ENCODE measurements at regions not wholly inside any gene's neighbourhood (a gene's known extent, or its start where the extent isn't known, plus 50 kb on each side); places are given as distances from the start of the nearest gene placed in this dataset.
"Not testable (repeated sequence)": the region's sequence is repeated elsewhere in the genome, so short reads cannot be mapped to it uniquely, and the experiment has no call there.

GRCh38 chr2:12017499-12018157 is 271.2 kb downstream of the LPIN1 start:
- TF ChIP-seq EP300 (IDR thresholded peaks at IDR 0.05) (no peak), CTCF (IDR thresholded peaks at IDR 0.05) (no peak), POLR2AphosphoS5 (IDR thresholded peaks at IDR 0.05) (no peak), POLR2A (IDR thresholded peaks at IDR 0.05) (no peak)
- intact Hi-C loops (cut with DNase I), result no loop called here
- Histone ChIP-seq H3K27me3 (no peaks in the 10 kb centered on the region), H3K9me3 (peaks cover 0 to 8% (median 1%) of the 10 kb centered on the region in 4 donors), H3K4me1 (peaks cover 0 to 11% (median 0%) of the 10 kb centered on the region in 4 donors), H3K27ac (no peak overlapping the region), H3K36me3 (no peaks in the 10 kb centered on the region), H3K4me3 (no peak overlapping the region)
- WGBS, 2 donors, result 46 to 66% methylated on average over 11 of the region's 11 CpGs
- no peak for DNase-seq

- H3K4me3 ChIP-seq; H3K9me3 ChIP-seq; H3K27me3 ChIP-seq; H3K36me3 ChIP-seq; DNase-seq; H3K27ac ChIP-seq; intact Hi-C loops (cut with DNase I): not testable (repeated sequence)
- peaks cover 0 to 11% (median 1%) of the 10 kb centered on the region in 4 donors for H3K4me1 ChIP-seq
- WGBS, 2 donors, result 57 to 66% methylated on average over 5 of the region's 5 CpGs
Measured at GRCh38 chr2:12018726-12019125, 272.3 kb downstream of the LPIN1 start.

- TF ChIP-seq POLR2AphosphoS5 (IDR thresholded peaks at IDR 0.05) (no peak), EP300 (IDR thresholded peaks at IDR 0.05) (no peak), POLR2A (IDR thresholded peaks at IDR 0.05) (no peak), CTCF (IDR thresholded peaks at IDR 0.05) (no peak)
- intact Hi-C loops (cut with DNase I), result no loop called here
- H3K36me3 ChIP-seq, result no peaks in the 10 kb centered on the region
- no peak overlapping the region for H3K4me3 ChIP-seq
- 92 to 97% methylated on average over 3 of the region's 3 CpGs for WGBS, 2 donors
- no peaks in the 10 kb centered on the region for H3K27me3 ChIP-seq
- H3K4me1 ChIP-seq, result peaks cover 0 to 11% (median 4%) of the 10 kb centered on the region in 4 donors
- peaks cover 0 to 8% (median 1%) of the 10 kb centered on the region in 4 donors for H3K9me3 ChIP-seq
- no peak overlapping the region for H3K27ac ChIP-seq
- no peak for DNase-seq
Measured at GRCh38 chr2:12020833-12021469, 274.5 kb downstream of the LPIN1 start.

GRCh38 chr2:12024197-12024907 is 277.9 kb downstream of the LPIN1 start:
- 56 to 59% methylated on average over 5 of the region's 5 CpGs for WGBS, 2 donors
- H3K4me1 ChIP-seq, result peaks cover 0 to 11% (median 0%) of the 10 kb centered on the region in 4 donors
- H3K4me3 ChIP-seq; intact Hi-C loops (cut with DNase I); H3K27ac ChIP-seq; H3K36me3 ChIP-seq; DNase-seq; H3K27me3 ChIP-seq; H3K9me3 ChIP-seq: not testable (repeated sequence)

- Histone ChIP-seq H3K27me3 (no peaks in the 10 kb centered on the region), H3K27ac (no peak overlapping the region), H3K36me3 (no peaks in the 10 kb centered on the region), H3K4me1 (peaks cover 0 to 11% (median 0%) of the 10 kb centered on the region in 4 donors), H3K4me3 (no peak overlapping the region), H3K9me3 (no peaks in the 10 kb centered on the region)
- intact Hi-C loops (cut with DNase I), result no loop called here
- 62 to 65% methylated on average over 2 of the region's 2 CpGs for WGBS, 2 donors
- DNase-seq, result no peak
- TF ChIP-seq POLR2A (IDR thresholded peaks at IDR 0.05) (no peak), CTCF (IDR thresholded peaks at IDR 0.05) (no peak), POLR2AphosphoS5 (IDR thresholded peaks at IDR 0.05) (no peak), EP300 (IDR thresholded peaks at IDR 0.05) (no peak)
Measured at GRCh38 chr2:12027136-12027535, 280.7 kb downstream of the LPIN1 start.
